ENCODE measurements at regions not wholly inside any gene's neighbourhood (a gene's known extent, or its start where the extent isn't known, plus 50 kb on each side); places are given as distances from the start of the nearest gene placed in this dataset.

DNA sequence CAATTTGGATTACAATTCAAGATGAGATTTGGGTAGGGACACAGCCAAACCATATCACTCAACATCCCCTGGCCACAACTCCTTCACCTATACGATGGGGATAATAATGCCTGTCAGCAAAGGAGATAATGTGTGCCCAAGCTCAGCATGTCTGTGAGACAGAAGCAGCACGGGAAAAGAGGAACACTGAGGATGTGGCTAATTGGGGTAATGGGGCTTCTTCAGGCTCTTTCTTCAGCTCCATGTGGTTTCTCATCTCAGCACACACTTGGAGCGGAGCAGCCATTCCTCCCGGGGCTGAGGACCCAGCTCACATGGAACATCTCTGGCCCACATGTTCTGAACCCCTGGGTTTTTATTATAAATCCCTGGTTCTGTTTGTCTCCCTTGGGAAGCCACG, 136.0 kb upstream of the NAMPT start:
- WGBS (ENCODE audit: insufficient coverage): 73% methylated on average over 3 of the region's 5 CpGs
- CTCF ChIA-PET: no interaction called here

GRCh38 chr7:106420210-106420609, 135.4 kb upstream of the NAMPT start:
- 100% methylated on average over 1 of the region's 2 CpGs for WGBS (ENCODE audit: insufficient coverage)
- no peaks in the 10 kb centered on the region for H3K9me3 ChIP-seq
- Mint-ChIP-seq H3K4me1 (peaks cover 7 to 11% (median 9%) of the 10 kb centered on the region in 3 donors), H3K36me3 (no peaks in the 10 kb centered on the region), H3K27me3 (peaks cover 12 to 30% of the 10 kb centered on the region in 2 donors), H3K9me3 (peaks cover 0 to 17% (median 17%) of the 10 kb centered on the region in 3 donors), H3K4me3 (no peak overlapping the region), H3K27ac (no peak overlapping the region)
- H3K27ac ChIP-seq (ENCODE audit: low read length): no peak overlapping the region
- ATAC-seq (replicated peaks in 1 of 4) (no peak), DNase-seq (no peak)
- ChIA-PET CTCF (no interaction called here), POLR2A (no interaction called here)
- H3K4me1 ChIP-seq (ENCODE audit: control insufficient read depth in 1 of 2, extremely low read depth in 1 of 2, insufficient read depth in 2 of 2, low read length in 2 of 2): peaks cover 0 to 4% of the 10 kb centered on the region in 2 experiments
- peaks cover 0 to 3% of the 10 kb centered on the region in 2 experiments for H3K27me3 ChIP-seq (replicated peaks in 1 of 2; ENCODE audit: control insufficient read depth in 2 of 2, extremely low read depth in 1 of 2, insufficient read depth in 2 of 2, low read length in 1 of 2)
- H3K4me3 ChIP-seq (ENCODE audit: control insufficient read depth in 1 of 2, extremely low read depth in 1 of 2, low read length in 1 of 2): no peak overlapping the region
- no peaks in the 10 kb centered on the region for H3K36me3 ChIP-seq (ENCODE audit: control insufficient read depth in 2 of 2, extremely low read depth in 1 of 2, insufficient read depth in 1 of 2, low read length in 1 of 2)

More for the DNA sequence above, 136.0 kb upstream of the NAMPT start:
- Histone ChIP-seq H3K36me3 (ENCODE audit: control insufficient read depth in 2 of 2, extremely low read depth in 1 of 2, insufficient read depth in 1 of 2, low read length in 1 of 2) (no peaks in the 10 kb centered on the region), H3K4me1 (ENCODE audit: control insufficient read depth in 1 of 2, extremely low read depth in 1 of 2, insufficient read depth in 2 of 2, low read length in 2 of 2) (peaks cover 0 to 8% of the 10 kb centered on the region in 2 experiments), H3K27ac (ENCODE audit: low read length) (no peak overlapping the region), H3K4me3 (ENCODE audit: control insufficient read depth in 1 of 2, extremely low read depth in 1 of 2, low read length in 1 of 2) (no peak overlapping the region), H3K9me3 (no peaks in the 10 kb centered on the region), H3K27me3 (replicated peaks in 1 of 2; ENCODE audit: control insufficient read depth in 2 of 2, extremely low read depth in 1 of 2, insufficient read depth in 2 of 2, low read length in 1 of 2) (peaks cover 0 to 3% of the 10 kb centered on the region in 2 experiments)
- Mint-ChIP-seq H3K9me3 (peaks cover 0 to 12% (median 11%) of the 10 kb centered on the region in 3 donors), H3K4me1 (peaks cover 8 to 11% (median 10%) of the 10 kb centered on the region in 3 donors), H3K4me3 (no peak overlapping the region), H3K36me3 (no peaks in the 10 kb centered on the region), H3K27me3 (peaks cover 10 to 27% of the 10 kb centered on the region in 2 donors), H3K27ac (no peak overlapping the region)
- no peak for DNase-seq
- ATAC-seq (replicated peaks in 1 of 4): no peak
- POLR2A ChIA-PET: no interaction called here

DNA sequence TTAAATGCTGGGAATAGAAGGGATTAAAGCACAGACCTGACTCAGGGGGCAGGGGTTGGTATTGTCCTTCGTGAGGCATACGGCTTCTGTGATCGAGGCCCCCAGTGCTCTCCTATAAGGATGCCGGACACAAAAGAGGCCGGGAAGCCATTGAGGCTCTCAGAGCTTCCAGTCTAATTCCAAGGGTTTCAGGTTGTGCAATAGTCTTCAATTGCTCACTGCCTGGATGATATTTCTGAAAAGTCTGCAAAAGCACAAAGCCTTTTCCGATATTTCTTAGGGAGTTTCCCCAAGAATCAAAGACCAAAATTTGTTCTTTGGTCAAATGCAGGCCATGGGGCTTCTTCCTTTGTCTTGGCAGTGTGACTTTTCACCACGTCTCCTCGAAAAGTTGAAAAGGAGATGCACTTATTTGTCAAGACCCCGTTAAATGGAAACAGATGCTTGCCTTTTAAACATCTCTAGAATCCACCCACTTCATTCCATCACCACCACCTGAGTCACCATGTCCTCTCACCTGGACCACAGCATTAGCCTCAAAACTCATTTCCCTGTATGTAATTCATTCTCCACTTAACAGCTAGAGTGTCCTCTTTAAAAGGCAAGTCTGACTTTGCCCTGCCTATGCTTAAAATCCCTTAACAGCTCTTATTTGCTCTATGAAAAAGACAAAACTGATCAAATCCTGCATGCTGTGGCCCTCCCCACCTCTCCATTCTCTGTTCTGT, 134.8 kb upstream of the NAMPT start:
- H3K36me3 Mint-ChIP-seq: no peaks in the 10 kb centered on the region
- H3K27ac ChIP-seq (ENCODE audit: low read length): no peak overlapping the region

GRCh38 chr7:106418526-106418925, 133.7 kb upstream of the NAMPT start:
- ChIA-PET CTCF (no interaction called here), POLR2A (no interaction called here)
- no peak overlapping the region for H3K27ac Mint-ChIP-seq
- no peak overlapping the region for H3K27ac ChIP-seq (ENCODE audit: low read length)
- no peaks in the 10 kb centered on the region for H3K36me3 ChIP-seq (ENCODE audit: control insufficient read depth in 2 of 2, extremely low read depth in 1 of 2, insufficient read depth in 1 of 2, low read length in 1 of 2)
- H3K4me1 ChIP-seq (ENCODE audit: control insufficient read depth in 1 of 2, extremely low read depth in 1 of 2, insufficient read depth in 2 of 2, low read length in 2 of 2): no peaks in the 10 kb centered on the region
- ATAC-seq (replicated peaks in 1 of 4) (no peak), DNase-seq (no peak)
- no peak overlapping the region for H3K4me3 ChIP-seq (ENCODE audit: control insufficient read depth in 1 of 2, extremely low read depth in 1 of 2, low read length in 1 of 2)
- 80% methylated on average over 1 of the region's 2 CpGs for WGBS (ENCODE audit: insufficient coverage)
- no peaks in the 10 kb centered on the region for H3K9me3 ChIP-seq
- H3K4me1 Mint-ChIP-seq: no peaks in the 10 kb centered on the region
- no peak overlapping the region for H3K4me3 Mint-ChIP-seq
- H3K9me3 Mint-ChIP-seq: peaks cover 0 to 18% (median 17%) of the 10 kb centered on the region in 3 donors
- peaks cover 13 to 25% of the 10 kb centered on the region in 2 donors for H3K27me3 Mint-ChIP-seq
- no peaks in the 10 kb centered on the region for H3K27me3 ChIP-seq (replicated peaks in 1 of 2; ENCODE audit: control insufficient read depth in 2 of 2, extremely low read depth in 1 of 2, insufficient read depth in 2 of 2, low read length in 1 of 2)
- H3K36me3 Mint-ChIP-seq: no peaks in the 10 kb centered on the region

More for the DNA sequence above, 134.8 kb upstream of the NAMPT start:
- Mint-ChIP-seq H3K4me1 (peaks cover 2 to 5% (median 3%) of the 10 kb centered on the region in 3 donors), H3K27me3 (peaks cover 13 to 32% of the 10 kb centered on the region in 2 donors), H3K4me3 (no peak overlapping the region), H3K27ac (no peak overlapping the region), H3K9me3 (peaks cover 0 to 18% (median 17%) of the 10 kb centered on the region in 3 donors)
- ATAC-seq (replicated peaks in 1 of 4) (no peak), DNase-seq (no peak)
- Histone ChIP-seq H3K9me3 (no peaks in the 10 kb centered on the region), H3K36me3 (ENCODE audit: control insufficient read depth in 2 of 2, extremely low read depth in 1 of 2, insufficient read depth in 1 of 2, low read length in 1 of 2) (no peaks in the 10 kb centered on the region), H3K4me3 (ENCODE audit: control insufficient read depth in 1 of 2, extremely low read depth in 1 of 2, low read length in 1 of 2) (no peak overlapping the region), H3K27me3 (replicated peaks in 1 of 2; ENCODE audit: control insufficient read depth in 2 of 2, extremely low read depth in 1 of 2, insufficient read depth in 2 of 2, low read length in 1 of 2) (peaks cover 0 to 3% of the 10 kb centered on the region in 2 experiments), H3K4me1 (ENCODE audit: control insufficient read depth in 1 of 2, extremely low read depth in 1 of 2, insufficient read depth in 2 of 2, low read length in 2 of 2) (no peaks in the 10 kb centered on the region)
- POLR2A ChIA-PET: no interaction called here
- WGBS (ENCODE audit: insufficient coverage): 89% methylated on average over 9 of the region's 9 CpGs
- CTCF ChIA-PET: no interaction called here

- H3K27ac Mint-ChIP-seq: no peak overlapping the region
- DNase-seq: no peak
Measured at GRCh38 chr7:106418094-106418493, 133.3 kb upstream of the NAMPT start.

GRCh38 chr7:106417273-106417902, 132.6 kb upstream of the NAMPT start:
- DNase-seq: no peak
- H3K36me3 ChIP-seq (ENCODE audit: control insufficient read depth in 2 of 2, extremely low read depth in 1 of 2, insufficient read depth in 1 of 2, low read length in 1 of 2): no peaks in the 10 kb centered on the region
- Mint-ChIP-seq H3K4me3 (no peak overlapping the region), H3K36me3 (no peaks in the 10 kb centered on the region), H3K4me1 (no peaks in the 10 kb centered on the region), H3K9me3 (peaks cover 0 to 18% (median 17%) of the 10 kb centered on the region in 3 donors), H3K27me3 (peaks cover 13 to 21% of the 10 kb centered on the region in 2 donors), H3K27ac (no peak overlapping the region)
- ChIA-PET CTCF (no interaction called here), POLR2A (no interaction called here)
- H3K27me3 ChIP-seq (replicated peaks in 1 of 2; ENCODE audit: control insufficient read depth in 2 of 2, extremely low read depth in 1 of 2, insufficient read depth in 2 of 2, low read length in 1 of 2): no peaks in the 10 kb centered on the region
- no CpG with 5 or more reads among the region's 6 CpGs for WGBS (ENCODE audit: insufficient coverage)
- H3K4me1 ChIP-seq (ENCODE audit: control insufficient read depth in 1 of 2, extremely low read depth in 1 of 2, insufficient read depth in 2 of 2, low read length in 2 of 2): no peaks in the 10 kb centered on the region
- no peaks in the 10 kb centered on the region for H3K9me3 ChIP-seq
- H3K27ac ChIP-seq (ENCODE audit: low read length): no peak overlapping the region
- no peak for ATAC-seq (replicated peaks in 1 of 4)
- no peak overlapping the region for H3K4me3 ChIP-seq (ENCODE audit: control insufficient read depth in 1 of 2, extremely low read depth in 1 of 2, low read length in 1 of 2)

More at GRCh38 chr7:106418094-106418493, 133.3 kb upstream of the NAMPT start:
- no peaks in the 10 kb centered on the region for H3K36me3 Mint-ChIP-seq
- no peaks in the 10 kb centered on the region for H3K4me1 ChIP-seq (ENCODE audit: control insufficient read depth in 1 of 2, extremely low read depth in 1 of 2, insufficient read depth in 2 of 2, low read length in 2 of 2)
- WGBS (ENCODE audit: insufficient coverage): no CpG with 5 or more reads among the region's 1 CpG
- no peaks in the 10 kb centered on the region for H3K36me3 ChIP-seq (ENCODE audit: control insufficient read depth in 2 of 2, extremely low read depth in 1 of 2, insufficient read depth in 1 of 2, low read length in 1 of 2)
- no peak overlapping the region for H3K4me3 ChIP-seq (ENCODE audit: control insufficient read depth in 1 of 2, extremely low read depth in 1 of 2, low read length in 1 of 2)
- H3K9me3 Mint-ChIP-seq: peaks cover 0 to 18% (median 17%) of the 10 kb centered on the region in 3 donors
- no peak overlapping the region for H3K4me3 Mint-ChIP-seq
- peaks cover 13 to 25% of the 10 kb centered on the region in 2 donors for H3K27me3 Mint-ChIP-seq
- ChIA-PET CTCF (no interaction called here), POLR2A (no interaction called here)
- no peak for ATAC-seq (replicated peaks in 1 of 4)
- no peak overlapping the region for H3K27ac ChIP-seq (ENCODE audit: low read length)
- no peaks in the 10 kb centered on the region for H3K4me1 Mint-ChIP-seq
- H3K27me3 ChIP-seq (replicated peaks in 1 of 2; ENCODE audit: control insufficient read depth in 2 of 2, extremely low read depth in 1 of 2, insufficient read depth in 2 of 2, low read length in 1 of 2): no peaks in the 10 kb centered on the region
- H3K9me3 ChIP-seq: no peaks in the 10 kb centered on the region

Data from T-cell (primary cell).